HG03135 (cell line): ENCODE measurements at regions not wholly inside any gene's neighbourhood (a gene's known extent, or its start where the extent isn't known, plus 50 kb on each side); places are given as distances from the start of the nearest gene placed in this dataset.

Experiments
- ATAC-seq: cut with Tn5 transposase; IDR thresholded peaks from one replicate; pipeline ENCODE4 v1.9.1; 2021; ENCODE audit warnings: mild to moderate bottlenecking, moderate library complexity; ENCODE audit not compliant: unreplicated experiment

DNA sequence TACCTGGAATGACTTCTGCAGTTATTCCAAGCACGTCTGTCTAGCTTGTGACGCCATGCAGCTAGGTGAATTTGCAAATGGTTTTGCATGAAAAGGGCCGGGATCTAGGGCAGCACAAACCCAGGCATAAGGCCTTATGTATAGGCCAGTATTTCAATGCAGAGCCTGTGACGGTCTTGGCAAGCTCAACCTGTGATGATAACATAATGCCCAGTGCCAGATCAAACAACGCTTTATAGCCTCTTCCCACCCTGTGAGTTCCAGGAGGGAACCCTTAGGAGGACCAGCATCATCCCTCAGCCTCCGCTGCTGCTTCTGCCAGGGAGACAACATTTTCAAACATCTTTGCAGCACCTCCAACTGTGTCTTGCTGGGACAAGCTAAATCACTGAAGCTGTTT lies 390.7 kb downstream of the INHBA start:
- no peak for ATAC-seq

DNA sequence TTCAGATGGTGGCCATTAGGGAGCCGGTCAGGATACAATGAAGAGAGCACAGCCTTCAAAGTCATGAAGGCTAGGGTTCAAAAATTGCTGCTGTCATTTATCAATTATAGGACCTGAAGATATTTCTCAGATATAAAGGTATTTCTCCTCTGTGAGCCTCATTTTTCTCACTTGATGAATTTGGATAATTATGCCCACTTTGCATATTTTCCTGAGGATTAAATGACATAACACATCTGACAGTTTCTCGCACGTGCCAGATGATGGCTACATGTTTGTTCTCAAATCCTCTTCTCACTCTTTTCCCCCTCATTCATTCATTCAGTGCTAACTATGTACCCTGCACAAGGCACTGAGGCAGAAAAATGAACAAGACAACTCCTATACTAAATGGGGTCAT lies 391.6 kb downstream of the INHBA start:
- no peak for ATAC-seq

DNA sequence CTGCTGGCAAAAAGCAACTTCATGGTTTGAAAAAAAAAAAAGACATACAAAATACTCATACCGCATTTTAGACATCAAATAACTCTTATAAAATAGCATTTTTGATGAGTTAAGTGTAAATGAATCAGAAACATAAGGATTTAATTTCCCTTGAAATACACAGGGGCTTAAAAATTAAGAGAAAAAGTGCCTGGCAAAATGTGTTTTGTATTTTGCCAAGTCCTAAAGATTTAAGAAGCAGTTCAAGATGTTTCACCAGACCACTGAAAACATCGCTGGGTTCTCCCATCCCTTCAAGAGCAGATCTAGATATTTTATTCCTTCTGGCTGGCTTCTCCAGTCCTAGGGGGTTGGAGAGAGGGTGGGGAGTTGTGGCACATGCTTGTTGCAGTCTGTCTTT lies 396.4 kb downstream of the INHBA start:
- no peak for ATAC-seq

DNA sequence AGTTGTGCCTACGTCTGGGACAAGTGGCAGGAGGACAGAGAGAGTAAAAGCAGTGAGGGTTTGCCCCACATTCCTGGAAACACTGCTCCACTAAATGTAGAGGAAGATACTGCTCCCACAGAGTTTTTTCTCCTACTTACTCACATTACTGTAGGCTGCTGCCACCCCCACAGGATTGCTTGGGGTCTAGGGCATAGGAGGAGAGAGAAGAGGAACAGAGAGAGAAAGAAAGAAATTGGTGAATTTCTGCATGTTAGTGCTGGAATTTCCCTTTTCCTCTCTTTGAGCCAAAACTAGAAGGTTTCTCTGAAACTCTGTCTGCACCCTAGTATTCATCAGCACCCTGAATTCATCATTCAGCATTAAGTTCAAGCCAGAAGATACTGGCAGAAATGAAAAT lies 397.9 kb downstream of the INHBA start:
- ATAC-seq, result no peak

DNA sequence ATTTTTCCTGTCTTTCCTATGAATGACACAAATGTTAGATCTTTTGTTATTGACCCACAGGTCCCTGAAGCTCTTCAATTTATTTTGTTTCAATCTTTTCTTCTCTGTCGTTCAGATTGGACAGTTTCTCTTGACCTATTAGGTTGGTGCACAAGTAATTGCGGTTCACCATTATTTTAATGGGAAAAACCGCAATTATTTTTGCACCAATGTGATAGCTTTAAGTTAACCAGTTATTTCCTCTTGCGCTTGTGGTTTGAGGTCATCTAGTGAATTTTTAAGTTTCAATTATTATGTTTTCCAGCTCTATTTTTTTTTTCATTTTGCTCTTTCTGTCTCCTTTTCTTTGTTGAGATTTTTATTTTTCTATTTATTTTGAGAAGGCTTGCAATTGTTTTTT lies 399.2 kb downstream of the INHBA start:
- no peak for ATAC-seq

DNA sequence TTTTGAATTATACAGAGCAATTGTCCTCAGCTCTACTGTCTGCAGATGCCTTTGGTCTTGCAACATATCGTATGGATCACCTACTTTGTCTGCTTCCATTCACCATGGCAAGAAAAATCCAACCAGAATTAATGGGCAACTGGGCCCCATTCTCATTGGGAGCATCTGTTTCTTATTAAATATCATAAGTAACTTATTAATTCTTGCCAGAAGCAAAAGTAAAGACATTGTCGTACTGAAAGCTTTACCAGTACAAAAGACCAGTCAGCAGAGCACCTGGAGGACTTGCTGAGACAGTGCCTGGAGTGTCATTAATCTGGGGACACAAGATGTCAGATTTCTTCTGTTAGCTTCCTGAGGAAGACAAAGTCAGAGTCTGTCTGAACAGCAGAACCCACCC lies 404.5 kb downstream of the INHBA start:
- ATAC-seq, result no peak

DNA sequence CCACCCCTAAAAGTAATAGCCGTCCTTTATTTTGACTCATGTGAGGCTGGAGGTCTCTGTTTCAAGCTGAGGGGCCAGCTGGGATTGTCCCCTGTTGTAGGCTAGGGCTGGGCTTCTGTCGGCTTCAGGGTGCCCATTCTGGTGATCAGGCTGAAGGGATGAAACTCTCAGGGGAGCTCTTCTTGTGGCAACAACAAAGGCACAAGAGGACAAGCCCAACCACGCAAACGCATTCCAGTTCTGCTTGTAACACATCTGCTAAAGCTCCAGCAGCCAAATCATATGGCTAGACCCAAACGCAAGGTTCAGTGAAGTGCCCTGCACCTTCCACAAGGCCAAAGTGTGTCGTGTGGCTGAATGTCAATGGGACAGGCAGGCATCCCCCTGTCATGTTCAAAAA lies 405.7 kb downstream of the INHBA start:
- ATAC-seq, result no peak

DNA sequence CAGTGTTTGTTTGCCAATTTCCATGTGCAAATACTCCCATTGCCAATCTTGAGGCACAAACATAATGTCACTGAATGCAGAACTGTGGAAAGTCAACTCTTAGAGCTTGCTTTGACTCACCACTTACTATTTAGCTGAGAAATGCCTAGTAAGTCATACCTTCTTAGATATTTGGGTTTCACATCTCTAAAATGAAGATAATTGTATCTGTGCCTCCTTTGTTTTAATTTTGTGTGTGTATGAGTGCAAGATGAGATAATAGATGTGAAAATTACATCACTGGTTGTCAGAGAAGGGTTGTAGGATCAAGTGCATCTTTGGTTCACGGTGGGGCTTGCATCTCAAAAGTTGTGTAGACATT lies 407.5 kb downstream of the INHBA start:
- ATAC-seq, result no peak

DNA sequence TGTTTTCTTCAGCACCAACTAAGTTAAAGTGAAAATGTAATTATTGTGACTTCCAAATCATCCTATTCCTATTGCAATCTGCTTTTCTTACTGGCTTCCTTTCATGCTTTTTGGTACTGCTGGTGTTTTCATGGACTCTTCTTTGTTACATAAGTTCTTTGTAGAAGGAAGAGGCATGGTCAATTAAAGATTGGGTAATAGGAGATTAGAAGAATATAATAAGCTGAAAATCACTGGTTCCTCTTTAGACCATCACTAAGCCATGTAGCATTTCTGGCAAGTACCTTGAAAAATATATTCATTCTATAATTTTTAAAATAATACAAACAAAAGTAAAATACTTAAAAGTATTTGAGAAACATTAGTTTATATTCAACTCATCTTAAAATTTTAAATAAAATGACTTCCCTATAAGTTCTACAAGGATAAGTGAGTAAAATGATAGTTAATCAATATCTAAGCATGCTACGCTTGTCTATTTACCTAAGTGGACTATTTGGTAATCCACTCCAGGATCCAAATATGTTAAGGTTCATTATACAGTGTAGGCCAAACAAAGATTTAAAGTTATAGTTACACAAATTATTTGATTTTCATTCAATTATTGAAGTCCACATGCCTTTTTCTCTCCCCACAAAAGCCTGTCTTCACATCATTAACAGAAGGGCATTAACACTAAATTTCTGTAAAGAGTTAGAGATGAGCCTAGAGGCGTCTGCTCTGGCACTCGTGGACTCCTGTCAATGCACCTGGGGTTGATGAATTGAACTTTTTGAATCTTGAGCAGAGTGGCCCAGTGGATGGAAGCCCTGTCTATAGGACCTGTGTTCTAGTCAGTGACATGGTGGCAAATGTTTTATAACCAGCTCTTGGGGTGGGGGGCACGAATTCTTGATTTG lies 408.1 kb downstream of the INHBA start:
- ATAC-seq, result no peak

DNA sequence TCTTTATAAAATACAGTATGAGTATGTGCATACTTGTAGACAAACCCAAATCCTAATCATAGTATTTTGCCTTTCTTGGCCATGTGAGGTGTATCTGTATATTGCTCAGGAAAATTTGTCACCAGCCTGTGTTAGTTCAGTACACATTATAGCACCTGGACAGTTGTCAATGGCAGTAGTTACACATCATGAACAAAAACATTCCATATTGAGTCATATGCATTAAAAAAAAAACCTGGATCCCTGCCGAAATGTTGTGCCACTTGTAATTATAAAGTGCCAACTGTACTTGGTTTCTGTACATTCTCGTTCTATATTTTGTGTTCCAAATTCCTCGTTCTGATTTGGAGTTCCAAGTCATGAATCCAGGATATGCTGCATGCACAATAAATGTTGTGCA lies 410.4 kb downstream of the INHBA start:
- ATAC-seq, result no peak

DNA sequence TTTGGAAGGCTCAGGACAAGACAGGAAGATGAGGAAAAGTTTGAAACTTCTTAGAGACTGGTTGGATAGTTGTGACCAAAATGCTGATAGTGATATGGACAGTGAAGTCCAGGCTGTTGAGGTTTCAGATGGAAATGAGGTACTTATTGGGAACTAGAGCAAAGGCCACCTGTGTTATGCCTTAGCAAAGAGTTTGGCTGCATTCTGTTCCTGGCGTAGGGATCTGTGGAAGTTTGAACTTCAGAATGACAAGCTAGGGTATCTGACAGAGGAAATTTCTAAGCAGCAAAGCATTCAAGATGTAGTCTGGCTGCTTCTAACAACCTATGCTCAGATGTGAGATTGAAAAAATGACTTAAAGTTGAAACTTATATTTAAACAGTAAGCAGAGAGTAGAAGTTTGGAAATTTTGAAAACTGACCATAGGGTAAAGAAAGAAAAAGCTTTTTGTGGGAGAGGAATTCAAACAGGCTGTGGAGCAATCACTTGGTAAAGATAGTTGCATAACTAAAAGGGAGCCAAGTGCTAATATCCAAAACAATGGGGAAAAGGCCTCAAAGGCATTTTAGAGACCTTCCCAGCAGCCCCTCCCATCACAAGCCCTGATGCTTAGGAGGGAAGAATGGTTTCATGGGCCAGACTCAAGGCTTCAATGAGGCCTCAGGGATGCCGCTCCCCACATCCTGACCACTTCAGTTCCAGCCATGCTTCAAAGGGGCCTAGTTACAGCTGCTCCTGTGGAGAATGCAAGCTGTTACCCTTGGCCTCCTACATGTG lies 415.1 kb downstream of the INHBA start:
- no peak for ATAC-seq

DNA sequence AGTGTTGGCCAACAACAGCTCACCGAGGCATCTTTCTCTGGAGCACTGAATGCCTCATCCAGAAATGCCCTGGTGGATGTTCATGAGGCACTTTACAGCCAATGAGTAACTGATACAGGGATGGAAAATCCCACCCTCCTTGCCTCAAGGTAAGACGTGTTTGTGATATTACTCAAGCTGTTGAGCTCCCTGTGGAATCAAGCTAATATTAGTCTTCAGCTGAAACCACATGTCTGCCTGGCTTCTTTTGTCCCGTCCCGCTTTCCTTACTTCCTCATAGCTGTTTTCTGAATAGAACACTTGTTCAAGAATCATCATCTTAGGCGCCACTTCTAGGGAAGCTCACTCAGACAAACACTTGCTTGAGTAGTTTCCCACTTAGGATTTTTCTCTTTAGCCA lies 422.4 kb downstream of the INHBA start:
- ATAC-seq, result no peak

DNA sequence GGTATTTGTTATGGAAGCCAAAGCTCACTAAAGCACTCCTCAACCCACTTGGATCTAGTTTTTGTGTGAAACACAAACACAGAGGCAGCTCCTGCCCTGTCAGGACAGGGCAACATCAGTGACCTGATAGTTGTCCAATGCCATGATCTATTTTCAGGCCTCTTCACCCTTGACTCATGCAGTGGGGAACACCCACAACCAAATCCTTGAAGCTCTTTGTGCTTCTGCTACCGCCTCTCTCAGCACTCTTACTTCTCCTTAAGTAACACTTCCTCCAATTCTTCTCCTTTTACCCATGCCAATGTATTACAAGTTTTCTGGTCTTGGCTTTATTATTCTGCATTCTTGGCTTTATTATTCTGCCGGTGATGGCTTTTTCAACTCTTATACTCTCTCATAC lies 425.3 kb downstream of the INHBA start:
- ATAC-seq, result no peak

DNA sequence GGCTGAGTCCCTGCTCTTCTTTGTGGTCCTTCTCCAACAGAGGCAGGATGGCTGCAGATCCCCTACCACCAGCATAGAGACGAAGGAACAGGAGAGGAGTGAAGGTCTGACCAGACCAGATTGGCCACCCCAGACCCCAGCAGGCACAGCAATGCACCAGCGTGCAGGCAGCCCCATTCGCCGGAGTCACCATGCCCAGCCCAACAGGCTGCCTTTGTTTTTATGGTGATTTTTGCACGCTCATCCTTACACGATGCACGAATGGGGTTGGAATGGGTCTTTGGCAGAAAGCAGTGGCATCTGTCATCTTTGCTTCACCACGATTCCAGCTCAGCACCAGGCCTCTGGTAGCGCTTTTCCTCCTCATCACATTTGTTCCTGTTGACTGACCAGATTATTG lies 427.6 kb downstream of the INHBA start:
- ATAC-seq, result no peak

DNA sequence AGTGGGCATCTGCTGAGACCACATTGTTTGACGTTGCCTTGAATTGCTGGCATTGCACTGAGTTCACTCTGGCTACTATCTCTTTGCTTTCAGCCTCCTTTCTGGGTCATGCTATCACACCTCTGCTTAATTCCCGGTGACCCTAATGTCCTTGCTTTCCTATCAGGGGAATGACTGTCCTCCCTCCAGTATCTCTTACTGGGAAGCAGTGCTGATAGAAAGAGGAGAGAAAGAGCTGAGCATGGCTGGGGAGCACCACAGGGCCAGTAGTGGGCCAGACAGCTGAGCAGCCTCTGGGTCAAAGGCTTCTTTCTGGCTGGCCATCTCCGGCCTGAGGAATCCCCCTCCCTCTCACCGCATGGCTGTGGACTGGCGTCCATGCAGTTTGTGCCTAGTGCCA lies 428.7 kb downstream of the INHBA start:
- ATAC-seq, result no peak

DNA sequence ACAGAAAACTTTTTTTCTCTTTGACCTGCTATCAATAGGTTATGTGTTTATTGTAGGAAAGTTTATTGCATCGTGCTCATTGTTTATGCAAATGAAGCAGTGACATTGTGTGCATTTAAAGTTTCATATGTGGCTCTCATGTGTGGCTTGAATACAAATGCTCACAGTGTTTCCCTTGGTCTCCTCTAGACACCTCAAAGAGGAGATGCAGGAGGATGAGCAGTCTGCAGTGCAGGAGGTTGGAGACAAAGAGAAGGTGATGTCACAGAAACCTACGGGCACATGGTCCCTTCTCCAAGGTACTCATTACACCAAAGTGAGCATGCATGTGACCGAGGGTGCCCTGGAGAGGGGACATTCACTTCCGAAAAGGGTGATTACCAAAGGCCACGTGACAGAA lies 430.2 kb downstream of the INHBA start:
- no peak for ATAC-seq

DNA sequence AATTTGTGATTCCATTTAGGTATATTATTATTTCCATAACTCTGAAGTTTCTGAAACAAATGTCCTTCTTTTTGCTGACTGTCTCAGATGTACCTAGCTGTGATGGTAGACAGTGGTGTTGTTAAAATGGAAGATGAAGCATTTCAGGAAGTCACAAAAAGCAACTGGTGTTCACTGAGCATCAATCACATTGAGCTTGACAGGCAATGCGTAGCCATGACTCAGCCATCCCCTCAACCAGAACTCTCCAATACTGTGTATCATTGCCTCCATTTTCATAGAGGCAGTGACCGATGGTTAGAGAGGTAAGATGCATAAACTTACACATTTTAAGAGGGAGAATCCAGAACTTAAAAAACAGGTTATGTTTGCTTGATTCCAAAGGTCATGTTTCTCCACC lies 434.0 kb downstream of the INHBA start:
- ATAC-seq, result no peak

DNA sequence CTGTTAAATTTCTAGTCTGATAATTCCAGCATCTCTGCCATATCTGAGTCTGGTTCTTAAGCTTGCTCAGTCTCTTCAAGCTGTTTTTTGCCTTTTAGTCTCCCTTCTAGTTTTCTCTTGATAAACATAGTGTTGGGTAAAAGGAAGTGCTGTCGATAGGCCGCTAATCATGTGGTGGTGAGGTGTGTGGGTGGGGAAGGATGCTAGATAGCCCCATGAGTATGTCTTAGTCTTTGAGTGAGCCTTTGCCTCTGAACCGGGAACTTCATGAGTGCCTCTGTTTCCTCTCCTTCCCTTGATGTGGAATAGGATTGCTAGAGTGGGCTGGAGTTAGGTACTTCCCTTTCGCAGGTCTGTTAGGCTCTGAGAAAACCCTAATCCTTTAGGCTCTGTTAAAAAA lies 441.8 kb downstream of the INHBA start:
- no peak for ATAC-seq

DNA sequence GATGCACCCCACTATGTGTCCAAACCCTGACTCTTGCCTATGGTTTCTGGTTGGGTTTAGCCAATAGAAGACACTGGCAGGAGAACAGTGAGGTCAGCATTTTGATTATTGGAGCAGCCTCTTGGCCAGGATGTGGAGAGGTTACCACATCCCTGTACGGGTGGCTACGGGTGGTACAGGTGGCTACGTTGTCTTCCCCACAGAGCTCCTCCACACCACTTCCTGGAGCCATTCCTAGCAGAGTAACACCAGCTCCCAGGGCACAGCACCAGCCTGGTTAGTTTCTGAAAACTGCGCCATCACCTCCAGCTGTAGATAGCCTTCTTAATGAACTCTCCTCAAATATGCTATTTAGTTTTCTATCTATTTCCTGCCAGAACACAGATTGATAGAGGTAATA lies 445.2 kb downstream of the INHBA start:
- no peak for ATAC-seq

DNA sequence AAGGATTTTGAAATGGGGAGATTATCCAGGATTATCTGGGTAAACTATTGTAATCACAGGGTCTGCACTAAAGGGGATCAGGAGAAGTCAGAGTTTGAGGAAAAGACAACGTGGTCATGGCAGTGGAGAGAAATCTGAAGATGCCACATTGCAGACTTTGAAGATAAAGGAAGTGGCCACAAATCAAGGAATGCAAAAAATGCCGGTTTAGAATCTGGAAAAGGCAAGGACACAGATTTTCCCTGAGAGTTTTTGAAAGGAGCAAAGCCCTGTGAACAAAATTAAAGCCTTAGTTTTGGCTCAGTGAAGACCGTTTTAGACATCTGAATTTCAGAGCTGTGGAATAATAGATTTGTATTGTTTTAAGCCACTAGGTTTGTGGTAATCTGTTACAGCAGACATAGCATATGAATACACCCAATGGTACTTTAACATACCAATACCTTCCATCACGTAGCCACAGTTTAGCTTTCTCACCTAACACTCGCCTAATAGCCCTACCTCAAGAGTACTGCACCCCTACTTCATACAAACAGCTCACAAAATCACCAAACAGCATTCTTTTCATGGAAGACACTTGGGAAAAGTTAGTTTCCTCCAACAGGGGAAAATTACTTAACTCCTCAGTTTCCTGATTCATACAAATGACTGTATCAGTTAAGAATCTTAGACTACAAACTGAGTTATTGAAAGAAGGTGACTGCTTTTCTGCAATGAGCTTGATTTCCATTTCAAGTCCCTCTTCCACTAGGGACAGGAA lies 446.5 kb downstream of the INHBA start:
- ATAC-seq, result no peak

DNA sequence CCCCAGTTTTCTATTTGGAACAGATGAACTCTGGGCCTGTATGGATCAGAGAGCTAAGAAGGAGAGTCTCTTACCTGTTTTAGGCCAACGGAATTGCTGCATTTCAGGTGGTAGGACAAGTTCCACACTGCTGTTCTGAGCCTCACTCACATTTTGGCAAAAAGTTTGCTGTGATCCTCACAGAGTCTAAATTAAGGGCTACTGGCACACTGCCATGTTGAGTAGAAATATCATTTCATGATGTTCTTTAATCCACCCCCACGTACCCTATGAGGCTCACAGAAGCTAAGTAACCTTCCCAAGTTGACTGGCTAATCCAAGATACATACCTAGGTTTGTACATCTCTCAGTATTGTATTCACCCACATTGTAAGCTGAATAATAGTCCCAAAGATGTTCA lies 447.2 kb downstream of the INHBA start:
- no peak for ATAC-seq

DNA sequence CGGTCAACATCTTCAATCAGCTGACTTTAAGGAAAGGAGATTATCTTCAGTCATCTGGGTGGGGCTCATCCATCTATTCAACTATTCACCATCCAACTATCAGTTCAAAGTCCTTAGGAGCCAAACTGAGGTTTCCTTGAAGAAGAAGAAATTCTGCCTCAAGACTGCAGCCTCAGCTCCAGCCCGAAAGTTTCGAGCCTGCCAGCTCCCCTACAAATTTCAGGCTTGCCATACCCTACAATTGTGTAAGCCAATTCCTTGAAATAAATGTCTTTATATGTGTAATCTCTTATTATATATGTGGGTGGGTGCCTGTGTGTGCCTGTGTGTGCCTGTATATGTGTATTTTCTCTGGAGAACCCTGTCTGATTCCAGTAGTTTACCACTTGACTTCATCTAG lies 447.8 kb downstream of the INHBA start:
- no peak for ATAC-seq
